Loucy (cell line): ENCODE measurements at regions not wholly inside any gene's neighbourhood (a gene's known extent, or its start where the extent isn't known, plus 50 kb on each side); places are given as distances from the start of the nearest gene placed in this dataset.

ENCODE experiments used
- CTCF ChIP-seq: fragments of 200-600 bp; sonication (generic); conservative IDR thresholded peaks from 2 replicates; pipeline ENCODE4 v1.5.1; 2014; ENCODE audit warnings: mild to moderate bottlenecking, antibody characterized with exemption, low read length
- EZH2phosphoT487 ChIP-seq: fragments of 200-600 bp; IDR thresholded peaks from 2 replicates; pipeline ENCODE4 v1.6.1; 2018; ENCODE audit warnings: antibody characterized with exemption, mild to moderate bottlenecking, moderate library complexity, borderline replicate concordance

DNA sequence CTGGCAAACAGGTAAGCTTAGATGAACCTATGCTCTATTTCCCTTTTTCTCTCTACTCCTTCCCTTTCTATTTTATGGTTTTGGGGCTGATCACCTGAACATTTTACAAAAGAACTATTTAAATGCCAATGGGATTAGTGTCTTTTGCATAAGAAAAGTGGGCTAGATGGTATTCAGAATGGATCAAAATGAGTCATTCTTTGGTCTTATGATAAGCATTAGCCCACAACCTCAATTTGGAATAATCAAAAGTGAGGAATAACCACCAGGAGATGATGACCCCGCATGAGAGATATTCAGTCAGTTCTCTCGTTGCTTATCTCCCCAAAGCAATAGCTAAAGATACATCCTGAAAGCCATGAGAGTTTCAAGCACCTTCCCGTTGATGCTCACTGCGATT, 399.0 kb upstream of the CADM1 start:
- no peak for TF ChIP-seq CTCF
- no peak for TF ChIP-seq EZH2phosphoT487
